ENCODE measurements at regions not wholly inside any gene's neighbourhood (a gene's known extent, or its start where the extent isn't known, plus 50 kb on each side); places are given as distances from the start of the nearest gene placed in this dataset.
A peak's percentile ranks its signal among the peaks of the same experiment; 100 is the strongest.
"Not testable (repeated sequence)": the region's sequence is repeated elsewhere in the genome, so short reads cannot be mapped to it uniquely, and the experiment has no call there.

DNA sequence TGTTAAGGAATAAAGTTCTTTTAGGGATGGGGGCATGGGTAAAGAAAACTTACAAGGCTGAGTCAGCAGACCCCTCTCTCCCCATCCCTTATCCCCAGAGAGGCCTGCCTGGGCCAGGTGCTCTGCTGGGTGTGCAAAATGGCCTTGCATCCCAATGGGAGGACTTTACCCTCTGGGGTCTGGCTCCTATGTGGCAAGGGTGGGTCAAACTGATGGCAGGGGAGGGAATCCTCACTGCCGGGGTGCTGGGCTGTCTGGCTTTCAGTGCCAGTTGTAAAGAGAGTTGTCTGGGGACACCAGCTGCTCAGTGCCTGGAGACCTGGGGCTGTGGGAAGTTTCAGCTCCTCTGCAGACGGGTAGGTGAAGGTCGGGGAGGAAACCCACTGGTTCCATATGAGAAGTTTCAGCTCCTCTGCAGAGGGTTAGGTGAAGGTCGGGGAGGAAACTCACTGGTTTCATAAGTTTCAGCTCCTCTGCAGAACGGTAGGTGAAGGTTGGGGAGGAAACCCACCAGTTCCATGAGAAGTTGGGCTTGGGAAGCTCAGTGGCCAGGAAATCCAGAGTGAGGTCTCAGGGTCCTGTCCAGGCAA, 127.2 kb upstream of the PODXL start (continued):
- TF ChIP-seq, protein P1, sequence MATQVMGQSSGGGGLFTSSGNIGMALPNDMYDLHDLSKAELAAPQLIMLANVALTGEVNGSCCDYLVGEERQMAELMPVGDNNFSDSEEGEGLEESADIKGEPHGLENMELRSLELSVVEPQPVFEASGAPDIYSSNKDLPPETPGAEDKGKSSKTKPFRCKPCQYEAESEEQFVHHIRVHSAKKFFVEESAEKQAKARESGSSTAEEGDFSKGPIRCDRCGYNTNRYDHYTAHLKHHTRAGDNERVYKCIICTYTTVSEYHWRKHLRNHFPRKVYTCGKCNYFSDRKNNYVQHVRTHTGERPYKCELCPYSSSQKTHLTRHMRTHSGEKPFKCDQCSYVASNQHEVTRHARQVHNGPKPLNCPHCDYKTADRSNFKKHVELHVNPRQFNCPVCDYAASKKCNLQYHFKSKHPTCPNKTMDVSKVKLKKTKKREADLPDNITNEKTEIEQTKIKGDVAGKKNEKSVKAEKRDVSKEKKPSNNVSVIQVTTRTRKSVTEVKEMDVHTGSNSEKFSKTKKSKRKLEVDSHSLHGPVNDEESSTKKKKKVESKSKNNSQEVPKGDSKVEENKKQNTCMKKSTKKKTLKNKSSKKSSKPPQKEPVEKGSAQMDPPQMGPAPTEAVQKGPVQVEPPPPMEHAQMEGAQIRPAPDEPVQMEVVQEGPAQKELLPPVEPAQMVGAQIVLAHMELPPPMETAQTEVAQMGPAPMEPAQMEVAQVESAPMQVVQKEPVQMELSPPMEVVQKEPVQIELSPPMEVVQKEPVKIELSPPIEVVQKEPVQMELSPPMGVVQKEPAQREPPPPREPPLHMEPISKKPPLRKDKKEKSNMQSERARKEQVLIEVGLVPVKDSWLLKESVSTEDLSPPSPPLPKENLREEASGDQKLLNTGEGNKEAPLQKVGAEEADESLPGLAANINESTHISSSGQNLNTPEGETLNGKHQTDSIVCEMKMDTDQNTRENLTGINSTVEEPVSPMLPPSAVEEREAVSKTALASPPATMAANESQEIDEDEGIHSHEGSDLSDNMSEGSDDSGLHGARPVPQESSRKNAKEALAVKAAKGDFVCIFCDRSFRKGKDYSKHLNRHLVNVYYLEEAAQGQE (IDR thresholded peaks at IDR 0.05) = no peak

DNA sequence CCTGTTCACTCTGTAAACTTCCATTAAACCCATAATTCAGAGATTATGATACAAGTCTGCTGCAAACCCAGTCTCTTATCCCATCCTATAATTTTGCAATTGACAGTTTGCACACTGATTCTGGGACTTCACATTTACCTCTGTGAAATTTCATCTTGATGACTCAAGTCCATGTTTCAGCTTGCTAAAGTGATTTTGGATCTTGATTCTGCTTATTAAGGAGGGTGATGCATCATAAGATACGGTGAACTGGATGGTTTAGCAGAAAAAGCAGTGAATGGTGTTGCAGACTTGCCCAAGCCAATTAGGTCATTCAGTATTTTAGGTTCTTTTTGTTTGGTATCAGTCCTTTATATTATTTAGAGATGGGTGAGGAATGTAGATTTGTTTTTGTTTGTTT, 125.5 kb upstream of the PODXL start:
- ATAC-seq = no peak
- Histone ChIP-seq H3K4me3 (no peak overlapping the region), H3K9me3 (no peaks in the 10 kb centered on the region), H3K4me1 (no peaks in the 10 kb centered on the region), H3K4me2 (no peak overlapping the region), H3K27ac (no peak overlapping the region)
- FAIRE-seq = no peak
- WGBS (ENCODE audit: missing lambda C conversion rate) = 48% methylated on average over 1 of the region's 1 CpG
- no peak for DNase-seq (ENCODE audit: low read depth in 1 of 2, low spot score in 1 of 2)
- ChIA-PET POLR2A (no interaction called here), CTCF (interaction anchor here (0.9 to 2.0 kb wide), 2 partner anchors 9 to 10 kb away, joined by 3 to 9 read pairs; no protein-coding TSS in a partner anchor)
- TF ChIP-seq HOXB13 (CRISPR knock-in tag; IDR thresholded peaks at IDR 0.05; ENCODE audit: low read depth) (no peak), RNF2 (IDR thresholded peaks at IDR 0.05; ENCODE audit: borderline replicate concordance, low read depth) (no peak), SREBF2 (IDR thresholded peaks at IDR 0.05) (no peak), HEYL (CRISPR knock-in tag; IDR thresholded peaks at IDR 0.05) (no peak), POLR2A (IDR thresholded peaks at IDR 0.05; ENCODE audit: low read length) (no peak), JUN (IDR thresholded peaks at IDR 0.05) (no peak), CBX8 (IDR thresholded peaks at IDR 0.05) (no peak), RAD21 (conservative IDR thresholded peaks at IDR 0.05 in 1 of 2, IDR thresholded peaks at IDR 0.05 in 1 of 2) (no peak), PHF8 (IDR thresholded peaks at IDR 0.05; ENCODE audit: borderline replicate concordance, low read depth) (no peak)
- TF ChIP-seq, protein P2, sequence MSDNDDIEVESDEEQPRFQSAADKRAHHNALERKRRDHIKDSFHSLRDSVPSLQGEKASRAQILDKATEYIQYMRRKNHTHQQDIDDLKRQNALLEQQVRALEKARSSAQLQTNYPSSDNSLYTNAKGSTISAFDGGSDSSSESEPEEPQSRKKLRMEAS (IDR thresholded peaks at IDR 0.05) = no peak

DNA sequence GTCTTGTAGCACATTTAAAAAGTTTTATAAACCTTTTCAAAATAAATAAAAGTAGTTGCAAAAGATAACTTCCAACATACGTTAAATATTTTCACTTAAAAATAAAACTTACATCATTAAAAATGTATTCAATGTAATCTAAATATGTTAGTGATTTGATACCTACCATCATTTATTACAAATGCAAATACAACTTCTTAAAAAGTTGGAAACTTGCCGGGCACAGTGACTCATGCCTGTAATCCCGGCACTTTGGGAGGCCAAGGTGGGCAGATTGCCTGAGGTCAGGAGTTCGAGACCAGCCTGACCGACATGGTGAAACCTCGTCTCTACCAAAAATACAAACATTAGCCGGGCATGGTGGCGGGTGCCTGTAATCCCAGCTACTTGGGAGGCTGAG, 122.6 kb upstream of the PODXL start:
- H3K9me3 ChIP-seq; FAIRE-seq; H3K4me2 ChIP-seq; H3K4me3 ChIP-seq; H3K27ac ChIP-seq; POLR2A ChIA-PET; DNase-seq (ENCODE audit: low read depth in 1 of 2, low spot score in 1 of 2); H3K4me1 ChIP-seq; ATAC-seq: not testable (repeated sequence)
- WGBS (ENCODE audit: missing lambda C conversion rate) = 41% methylated on average over 8 of the region's 8 CpGs
- CTCF ChIA-PET = interaction anchor here (0.6 to 1.9 kb wide), 2 partner anchors 10 to 1618 kb away, joined by 3 to 17 read pairs; no protein-coding TSS in a partner anchor

DNA sequence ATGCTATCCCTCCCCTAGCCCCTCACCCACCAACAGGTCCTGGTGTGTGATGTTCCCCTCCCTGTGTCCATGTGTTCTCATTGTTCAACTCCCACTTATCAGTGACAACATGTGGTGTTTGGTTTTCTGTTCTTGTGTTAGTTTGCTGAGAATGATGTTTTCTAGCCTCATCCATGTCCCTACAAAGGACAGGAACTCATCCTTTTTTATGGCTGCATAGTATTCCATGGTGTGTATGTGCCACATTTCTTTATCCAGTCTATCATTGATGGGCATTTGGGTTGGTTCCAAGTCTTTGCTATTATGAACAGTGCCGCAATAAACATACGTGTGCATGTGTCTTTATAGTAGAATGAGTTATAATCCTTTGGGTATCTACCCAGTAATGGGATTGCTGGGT, 120.4 kb upstream of the PODXL start:
- ATAC-seq = not testable (repeated sequence)

DNA sequence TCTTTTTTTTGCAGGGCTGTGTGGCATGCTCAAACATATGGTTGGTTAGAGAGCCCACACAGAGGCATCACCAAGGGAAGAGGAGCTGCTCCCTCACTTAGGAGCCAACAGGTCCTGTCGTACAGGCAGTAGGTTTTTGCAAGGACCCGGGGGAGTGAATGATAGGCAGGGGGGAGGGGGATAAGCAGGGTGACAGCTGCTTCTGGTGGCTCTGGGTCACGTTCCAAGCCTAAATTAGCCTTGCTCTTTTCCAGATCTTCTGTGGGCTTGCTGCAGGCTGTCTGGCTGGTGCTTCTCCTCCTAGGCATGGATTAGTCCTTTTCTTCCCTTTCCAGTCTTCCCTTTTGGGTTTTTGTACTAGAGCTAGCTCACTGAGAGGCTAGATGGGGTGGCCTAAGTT, 117.7 kb upstream of the PODXL start:
- CTCF ChIA-PET = interaction anchor here (0.6 to 4.0 kb wide), 3 partner anchors 15 to 79 kb away, joined by 3 to 17 read pairs (median 6); no protein-coding TSS in a partner anchor
- 11% methylated on average over 1 of the region's 3 CpGs for WGBS (ENCODE audit: missing lambda C conversion rate)
- TF ChIP-seq, protein P3, sequence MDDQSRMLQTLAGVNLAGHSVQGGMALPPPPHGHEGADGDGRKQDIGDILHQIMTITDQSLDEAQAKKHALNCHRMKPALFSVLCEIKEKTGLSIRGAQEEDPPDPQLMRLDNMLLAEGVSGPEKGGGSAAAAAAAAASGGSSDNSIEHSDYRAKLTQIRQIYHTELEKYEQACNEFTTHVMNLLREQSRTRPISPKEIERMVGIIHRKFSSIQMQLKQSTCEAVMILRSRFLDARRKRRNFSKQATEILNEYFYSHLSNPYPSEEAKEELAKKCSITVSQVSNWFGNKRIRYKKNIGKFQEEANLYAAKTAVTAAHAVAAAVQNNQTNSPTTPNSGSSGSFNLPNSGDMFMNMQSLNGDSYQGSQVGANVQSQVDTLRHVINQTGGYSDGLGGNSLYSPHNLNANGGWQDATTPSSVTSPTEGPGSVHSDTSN (IDR thresholded peaks at IDR 0.05) = no peak
- TF ChIP-seq EHMT2 (IDR thresholded peaks at IDR 0.05; ENCODE audit: low read depth) (no peak), SMC3 (IDR thresholded peaks at IDR 0.05) (no peak), RARB (CRISPR knock-in tag; IDR thresholded peaks at IDR 0.05) (no peak), HOXB5 (CRISPR knock-in tag; IDR thresholded peaks at IDR 0.05) (no peak), ZFP36 (IDR thresholded peaks at IDR 0.05; ENCODE audit: borderline replicate concordance, partially characterized antibody) (no peak)
- TF ChIP-seq, protein P4, sequence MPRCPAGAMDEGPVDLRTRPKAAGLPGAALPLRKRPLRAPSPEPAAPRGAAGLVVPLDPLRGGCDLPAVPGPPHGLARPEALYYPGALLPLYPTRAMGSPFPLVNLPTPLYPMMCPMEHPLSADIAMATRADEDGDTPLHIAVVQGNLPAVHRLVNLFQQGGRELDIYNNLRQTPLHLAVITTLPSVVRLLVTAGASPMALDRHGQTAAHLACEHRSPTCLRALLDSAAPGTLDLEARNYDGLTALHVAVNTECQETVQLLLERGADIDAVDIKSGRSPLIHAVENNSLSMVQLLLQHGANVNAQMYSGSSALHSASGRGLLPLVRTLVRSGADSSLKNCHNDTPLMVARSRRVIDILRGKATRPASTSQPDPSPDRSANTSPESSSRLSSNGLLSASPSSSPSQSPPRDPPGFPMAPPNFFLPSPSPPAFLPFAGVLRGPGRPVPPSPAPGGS (IDR thresholded peaks at IDR 0.05) = no peak
- Histone ChIP-seq H3K27ac (no peak overlapping the region), H3K9me3 (no peaks in the 10 kb centered on the region), H3K4me3 (no peak overlapping the region), H3K4me2 (no peak overlapping the region), H3K4me1 (no peaks in the 10 kb centered on the region)
- POLR2A ChIA-PET = no interaction called here
- no peak for FAIRE-seq
- no peak for DNase-seq (ENCODE audit: low read depth in 1 of 2, low spot score in 1 of 2)
- 0 out of 6 replicates have a peak, but pooled peaks of 1 of the 2 experiments have one; percentile 35 for ATAC-seq

More for the DNA sequence above, 120.4 kb upstream of the PODXL start:
- H3K27ac ChIP-seq; POLR2A ChIA-PET; FAIRE-seq; H3K4me1 ChIP-seq; H3K4me2 ChIP-seq; H3K9me3 ChIP-seq; H3K4me3 ChIP-seq; DNase-seq (ENCODE audit: low read depth in 1 of 2, low spot score in 1 of 2); CTCF ChIA-PET: not testable (repeated sequence)
- 94% methylated on average over 2 of the region's 2 CpGs for WGBS (ENCODE audit: missing lambda C conversion rate)

Data from A549 (cell line).